Endothelial cell of umbilical vein (primary cell): ENCODE measurements at regions not wholly inside any gene's neighbourhood (a gene's known extent, or its start where the extent isn't known, plus 50 kb on each side); places are given as distances from the start of the nearest gene placed in this dataset.
A peak's percentile ranks its signal among the peaks of the same experiment; 100 is the strongest.

Source experiments
- BruUV-seq: library from RNA; stranded (reverse); fragments of 400-500 nt; replicated peaks from 2 replicates; lab custom pipeline; 2021; lab: Mats Ljungman, UMichigan
- CTCF ChIA-PET: fragments of 300-600, 350-600 bp; sonication (Branson Sonifier 250); formaldehyde crosslinking; loops from one replicate; lab custom pipeline; 2021; ENCODE audit warnings: antibody characterized with exemption, inconsistent platforms; lab: Charles Lee
- POLR2A ChIA-PET: fragments of 300-600, 350-600 bp; sonication (Branson Sonifier 250); formaldehyde crosslinking; loops from one replicate; lab custom pipeline; 2021; ENCODE audit warnings: antibody characterized with exemption, inconsistent platforms; lab: Charles Lee
- DNase-seq: peaks from one replicate; pipeline ENCODE4 v3.0.0-alpha.2; 2011; ENCODE audit warnings: low read depth, low spot score
- FAIRE-seq: peaks from 2 replicates; lab custom pipeline; 2011; peaks lifted over from hg19 to GRCh38; lab: Jason Lieb, UNC
- H2AFZ ChIP-seq: 2 replicates; pipeline ENCODE4 v1.6.0; 2012; ENCODE audit warnings: low read depth, low read length, control low read depth, inconsistent platforms
- H3K27ac ChIP-seq: 2 replicates; pipeline ENCODE4 v1.5.1; 2011; ENCODE audit warnings: low read depth, mild to moderate bottlenecking, control low read depth, low read length, moderate library complexity; ENCODE audit not compliant: insufficient read depth
- H3K27me3 ChIP-seq, 2 experiments: 2 replicates each; pipeline versions ENCODE4 v1.6.0 to v1.6.1; 2011; ENCODE audit warnings: low read length in 2 of 2, mixed read lengths in 1 of 2; ENCODE audit not compliant: control insufficient read depth in 2 of 2, insufficient read depth in 2 of 2
- H3K36me3 ChIP-seq, 2 experiments: 2 replicates in 1 of 2; 3 replicates in 1 of 2; pipeline ENCODE4 v1.5.1; 2011; ENCODE audit warnings: low read length in 2 of 2, mild to moderate bottlenecking in 1 of 2, moderate library complexity in 1 of 2; ENCODE audit not compliant: control insufficient read depth in 2 of 2, insufficient read depth in 2 of 2; ENCODE audit errors: extremely low read depth in 1 of 2
- H3K4me1 ChIP-seq: 3 replicates; pipeline ENCODE4 v1.5.1; 2011; ENCODE audit warnings: mild to moderate bottlenecking, low read length; ENCODE audit not compliant: control insufficient read depth, insufficient read depth; ENCODE audit errors: extremely low read depth
- H3K4me2 ChIP-seq: 2 replicates; pipeline ENCODE4 v1.6.1; 2011; ENCODE audit warnings: low read length, control low read depth, mixed read lengths; ENCODE audit not compliant: insufficient read depth
- H3K4me3 ChIP-seq, 3 experiments: fragments of 200-600 bp in 1 of 3; sonication (generic), shearing (Covaris generic) in 1 of 3; replicated peaks in 1 of 3; 2 replicates each; pipeline ENCODE4 v1.5.1; 2011 to 2016; ENCODE audit warnings: control low read depth in 3 of 3, low read length in 3 of 3, mild to moderate bottlenecking in 2 of 3, inconsistent platforms in 1 of 3, low read depth in 1 of 3, moderate library complexity in 1 of 3; ENCODE audit not compliant: insufficient read depth in 1 of 3
- H3K79me2 ChIP-seq: 2 replicates; pipeline ENCODE4 v1.6.0; 2012; ENCODE audit warnings: low read length, inconsistent platforms; ENCODE audit not compliant: control insufficient read depth, insufficient read depth
- H3K9ac ChIP-seq: replicated peaks from 2 replicates; pipeline ENCODE3; 2011; ENCODE audit warnings: low read length, control low read depth; ENCODE audit not compliant: insufficient read depth; ENCODE audit errors: extremely low read depth
- H3K9me1 ChIP-seq: replicated peaks from 3 replicates; pipeline ENCODE4 v1.6.0; 2011; ENCODE audit warnings: mild to moderate bottlenecking, low read length; ENCODE audit not compliant: control insufficient read depth, insufficient read depth; ENCODE audit errors: extremely low read depth
- H3K9me3 ChIP-seq: replicated peaks from 2 replicates; pipeline ENCODE4 v1.5.1; 2012; ENCODE audit warnings: low read length, inconsistent platforms; ENCODE audit not compliant: control insufficient read depth, insufficient read depth
- H4K20me1 ChIP-seq: replicated peaks from 2 replicates; pipeline ENCODE3; 2011; ENCODE audit warnings: mild to moderate bottlenecking, low read length; ENCODE audit not compliant: control insufficient read depth, insufficient read depth; ENCODE audit errors: extremely low read depth
- CTCF ChIP-seq, 2 donors: IDR thresholded peaks; 1 replicate in 1 of 2; 2 replicates in 1 of 2; pipeline ENCODE4 v1.5.1; 2011; ENCODE audit warnings: low read length in 2 of 2, mild to moderate bottlenecking in 2 of 2, moderate library complexity in 2 of 2, control low read depth in 1 of 2, inconsistent platforms in 1 of 2, low read depth in 1 of 2; ENCODE audit not compliant: insufficient read depth in 1 of 2; ENCODE audit errors: extremely low read depth in 1 of 2
- EZH2 ChIP-seq: IDR thresholded peaks from 2 replicates; pipeline ENCODE4 v1.6.1; 2012; ENCODE audit warnings: borderline replicate concordance, low read depth, mild to moderate bottlenecking, moderate library complexity, low read length, inconsistent platforms; ENCODE audit not compliant: severe bottlenecking
- FOS ChIP-seq: IDR thresholded peaks from 2 replicates; pipeline ENCODE4 v1.6.1; 2011; ENCODE audit warnings: mild to moderate bottlenecking, low read length, moderate library complexity, borderline replicate concordance; ENCODE audit not compliant: insufficient read depth
- GATA2 ChIP-seq: IDR thresholded peaks from 2 replicates; pipeline ENCODE4 v1.7.0; 2011; ENCODE audit warnings: low read depth, mild to moderate bottlenecking, moderate library complexity, mixed read lengths, low read length; ENCODE audit not compliant: insufficient read length, insufficient read depth
- JUN ChIP-seq: IDR thresholded peaks from 2 replicates; pipeline ENCODE4 v1.6.1; 2011; ENCODE audit warnings: borderline replicate concordance, low read depth; ENCODE audit not compliant: insufficient read length, insufficient read depth
- MAX ChIP-seq: IDR thresholded peaks from 2 replicates; pipeline ENCODE4 v1.6.1; 2011; ENCODE audit not compliant: insufficient read depth, insufficient read length
- MYC ChIP-seq: IDR thresholded peaks from one replicate; pipeline ENCODE4 v1.6.1; 2011; ENCODE audit warnings: mild to moderate bottlenecking, low read depth, low read length
- POLR2A ChIP-seq: IDR thresholded peaks from 2 replicates; pipeline ENCODE4 v1.6.1; 2012; ENCODE audit warnings: low read depth, mild to moderate bottlenecking, control low read depth, low read length
- POLR2AphosphoS5 ChIP-seq: IDR thresholded peaks from 2 replicates; pipeline ENCODE4 v1.6.1; 2012; ENCODE audit warnings: low read depth, mild to moderate bottlenecking, control low read depth, low read length, moderate library complexity; ENCODE audit not compliant: insufficient read depth
- dilution Hi-C: fragments of 300-500 bp; cut with MboI; formaldehyde crosslinking; loops from one replicate; pipeline ENCODE4 v1.15.0; 2019; ENCODE audit warnings: low sequenced_read_pairs; ENCODE audit not compliant: extremely low pct_ligation_motif_present
- intact Hi-C: fragments of 100-400 bp; cut with micrococcal nuclease; formaldehyde crosslinking; loops from one replicate; pipeline ENCODE4 v1.10.0; 2022

- intact Hi-C loops (no loop called here), dilution Hi-C loops (no loop called here)
- no TSS peak for BruUV-seq
- no peaks in the 10 kb centered on the region for H3K79me2 ChIP-seq
- no peaks in the 10 kb centered on the region for H3K36me3 ChIP-seq
- FAIRE-seq (no peak), DNase-seq (peak; percentile 6)
- H3K27ac ChIP-seq = no peak overlapping the region
- no peaks in the 10 kb centered on the region for H3K9me1 ChIP-seq
- H3K4me3 ChIP-seq = no peak overlapping the region
- POLR2A ChIA-PET = no interaction called here
- H2AFZ ChIP-seq = no peak overlapping the region
- H3K27me3 ChIP-seq = no peaks in the 10 kb centered on the region
- CTCF ChIA-PET = no interaction called here
- H3K9ac ChIP-seq = no peak overlapping the region
- no peak for TF ChIP-seq JUN
- TF ChIP-seq CTCF (IDR thresholded peaks at IDR 0.05; ENCODE audit: extremely low read depth in 1 of 2, insufficient read depth in 1 of 2, low read depth in 1 of 2, low read length in 2 of 2) = no peak
- no peak for TF ChIP-seq MAX
- TF ChIP-seq FOS = no peak
- no peak for TF ChIP-seq EZH2
- TF ChIP-seq POLR2AphosphoS5 = no peak
- TF ChIP-seq MYC = no peak
- TF ChIP-seq GATA2 = no peak
- no peak for TF ChIP-seq POLR2A
- no peaks in the 10 kb centered on the region for H4K20me1 ChIP-seq
- H3K4me2 ChIP-seq = no peak overlapping the region
- H3K9me3 ChIP-seq = no peaks in the 10 kb centered on the region
- no peaks in the 10 kb centered on the region for H3K4me1 ChIP-seq
Observed at GRCh38 chr18:28559511-28559910, 382.6 kb upstream of the CDH2 start.
